Panc1 (cell line): ENCODE measurements at regions not wholly inside any gene's neighbourhood (a gene's known extent, or its start where the extent isn't known, plus 50 kb on each side); places are given as distances from the start of the nearest gene placed in this dataset.

Source experiments
- POLR2AphosphoS5 ChIP-seq: IDR thresholded peaks from 2 replicates; pipeline ENCODE4 v1.6.1; 2012; ENCODE audit warnings: mild to moderate bottlenecking, low read depth, low read length, moderate library complexity
- SIN3A ChIP-seq: IDR thresholded peaks from 2 replicates; pipeline ENCODE4 v1.6.1; 2012; ENCODE audit warnings: low read depth, mild to moderate bottlenecking, low read length, moderate library complexity, borderline replicate concordance; ENCODE audit not compliant: insufficient read depth
- TCF7L2 ChIP-seq: IDR thresholded peaks from 2 replicates; pipeline ENCODE4 v1.6.1; 2011; ENCODE audit warnings: mild to moderate bottlenecking, low read depth, low read length, inconsistent platforms
- TF ChIP-seq, protein P1 (sequence below): fragments of 450-650 bp; IDR thresholded peaks from 2 replicates; pipeline ENCODE4 v1.5.1; 2017; ENCODE audit warnings: mild to moderate bottlenecking
- TF ChIP-seq, protein P2 (sequence below), 2 experiments: IDR thresholded peaks; 2 replicates each; pipeline ENCODE4 v1.6.1; 2011 to 2012; ENCODE audit warnings: low read depth in 2 of 2, control low read depth in 1 of 2, low read length in 1 of 2, mild to moderate bottlenecking in 1 of 2, moderate library complexity in 1 of 2; ENCODE audit not compliant: insufficient read depth in 1 of 2

DNA sequence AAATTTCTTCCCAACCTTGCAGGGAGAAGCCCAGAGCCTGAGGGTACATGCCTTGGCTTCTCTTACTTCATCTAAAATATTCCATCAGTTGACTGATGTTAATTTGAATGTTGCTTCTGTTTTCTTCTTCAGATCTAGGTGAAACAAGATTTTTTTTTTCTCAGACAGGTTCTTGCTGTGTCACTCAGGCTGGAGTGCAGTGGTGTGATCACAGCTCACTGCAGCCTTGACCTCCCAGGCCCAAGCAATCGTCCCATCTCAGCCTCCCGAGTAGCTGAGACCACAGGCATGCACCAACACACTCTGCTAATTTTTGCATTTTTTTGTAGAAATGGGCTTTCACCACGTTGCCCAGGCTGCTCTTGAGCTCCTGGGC lies 62.1 kb upstream of the KLF3 start:
- TF ChIP-seq, protein P1, sequence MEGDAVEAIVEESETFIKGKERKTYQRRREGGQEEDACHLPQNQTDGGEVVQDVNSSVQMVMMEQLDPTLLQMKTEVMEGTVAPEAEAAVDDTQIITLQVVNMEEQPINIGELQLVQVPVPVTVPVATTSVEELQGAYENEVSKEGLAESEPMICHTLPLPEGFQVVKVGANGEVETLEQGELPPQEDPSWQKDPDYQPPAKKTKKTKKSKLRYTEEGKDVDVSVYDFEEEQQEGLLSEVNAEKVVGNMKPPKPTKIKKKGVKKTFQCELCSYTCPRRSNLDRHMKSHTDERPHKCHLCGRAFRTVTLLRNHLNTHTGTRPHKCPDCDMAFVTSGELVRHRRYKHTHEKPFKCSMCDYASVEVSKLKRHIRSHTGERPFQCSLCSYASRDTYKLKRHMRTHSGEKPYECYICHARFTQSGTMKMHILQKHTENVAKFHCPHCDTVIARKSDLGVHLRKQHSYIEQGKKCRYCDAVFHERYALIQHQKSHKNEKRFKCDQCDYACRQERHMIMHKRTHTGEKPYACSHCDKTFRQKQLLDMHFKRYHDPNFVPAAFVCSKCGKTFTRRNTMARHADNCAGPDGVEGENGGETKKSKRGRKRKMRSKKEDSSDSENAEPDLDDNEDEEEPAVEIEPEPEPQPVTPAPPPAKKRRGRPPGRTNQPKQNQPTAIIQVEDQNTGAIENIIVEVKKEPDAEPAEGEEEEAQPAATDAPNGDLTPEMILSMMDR: no peak
- TF ChIP-seq POLR2AphosphoS5: no peak
- TF ChIP-seq, protein P2, sequence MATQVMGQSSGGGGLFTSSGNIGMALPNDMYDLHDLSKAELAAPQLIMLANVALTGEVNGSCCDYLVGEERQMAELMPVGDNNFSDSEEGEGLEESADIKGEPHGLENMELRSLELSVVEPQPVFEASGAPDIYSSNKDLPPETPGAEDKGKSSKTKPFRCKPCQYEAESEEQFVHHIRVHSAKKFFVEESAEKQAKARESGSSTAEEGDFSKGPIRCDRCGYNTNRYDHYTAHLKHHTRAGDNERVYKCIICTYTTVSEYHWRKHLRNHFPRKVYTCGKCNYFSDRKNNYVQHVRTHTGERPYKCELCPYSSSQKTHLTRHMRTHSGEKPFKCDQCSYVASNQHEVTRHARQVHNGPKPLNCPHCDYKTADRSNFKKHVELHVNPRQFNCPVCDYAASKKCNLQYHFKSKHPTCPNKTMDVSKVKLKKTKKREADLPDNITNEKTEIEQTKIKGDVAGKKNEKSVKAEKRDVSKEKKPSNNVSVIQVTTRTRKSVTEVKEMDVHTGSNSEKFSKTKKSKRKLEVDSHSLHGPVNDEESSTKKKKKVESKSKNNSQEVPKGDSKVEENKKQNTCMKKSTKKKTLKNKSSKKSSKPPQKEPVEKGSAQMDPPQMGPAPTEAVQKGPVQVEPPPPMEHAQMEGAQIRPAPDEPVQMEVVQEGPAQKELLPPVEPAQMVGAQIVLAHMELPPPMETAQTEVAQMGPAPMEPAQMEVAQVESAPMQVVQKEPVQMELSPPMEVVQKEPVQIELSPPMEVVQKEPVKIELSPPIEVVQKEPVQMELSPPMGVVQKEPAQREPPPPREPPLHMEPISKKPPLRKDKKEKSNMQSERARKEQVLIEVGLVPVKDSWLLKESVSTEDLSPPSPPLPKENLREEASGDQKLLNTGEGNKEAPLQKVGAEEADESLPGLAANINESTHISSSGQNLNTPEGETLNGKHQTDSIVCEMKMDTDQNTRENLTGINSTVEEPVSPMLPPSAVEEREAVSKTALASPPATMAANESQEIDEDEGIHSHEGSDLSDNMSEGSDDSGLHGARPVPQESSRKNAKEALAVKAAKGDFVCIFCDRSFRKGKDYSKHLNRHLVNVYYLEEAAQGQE (IDR thresholded peaks at IDR 0.05; ENCODE audit: insufficient read depth in 1 of 2, low read depth in 2 of 2, low read length in 1 of 2): no peak
- TF ChIP-seq TCF7L2: no peak
- TF ChIP-seq SIN3A: no peak
